OCI-LY1 (cell line): ENCODE measurements at regions not wholly inside any gene's neighbourhood (a gene's known extent, or its start where the extent isn't known, plus 50 kb on each side); places are given as distances from the start of the nearest gene placed in this dataset.

Experiments used
- H2AFZ ChIP-seq: fragments of 200-600 bp; sonication (generic), shearing (Covaris generic); 2 replicates; pipeline ENCODE4 v1.6.0; 2014; ENCODE audit warnings: antibody characterized with exemption, mild to moderate bottlenecking, low read length
- H3F3A ChIP-seq: fragments of 200-600 bp; sonication (generic), shearing (Covaris generic); 2 replicates; pipeline ENCODE4 v1.6.0; 2014; ENCODE audit warnings: mild to moderate bottlenecking, antibody characterized with exemption, low read length, moderate library complexity; ENCODE audit not compliant: insufficient read depth
- H3K27ac ChIP-seq: fragments of 200-600 bp; sonication (generic); 2 replicates; pipeline ENCODE4 v1.5.1; 2014; ENCODE audit warnings: low read length, mixed run types, mild to moderate bottlenecking, low read depth; ENCODE audit not compliant: poor library complexity, severe bottlenecking
- H3K27me3 ChIP-seq: fragments of 200-600 bp; sonication (generic); 2 replicates; pipeline ENCODE4 v1.6.0; 2014; ENCODE audit warnings: antibody characterized with exemption, mild to moderate bottlenecking, low read length, moderate library complexity; ENCODE audit not compliant: insufficient read depth
- H3K36me3 ChIP-seq: fragments of 200-600 bp; sonication (generic); 2 replicates; pipeline ENCODE4 v1.6.1; 2014; ENCODE audit warnings: mild to moderate bottlenecking, antibody characterized with exemption, low read length, moderate library complexity, mixed read lengths; ENCODE audit not compliant: insufficient read depth
- H3K4me1 ChIP-seq: fragments of 200-600 bp; sonication (generic); 2 replicates; pipeline ENCODE4 v1.5.1; 2014; ENCODE audit warnings: mild to moderate bottlenecking, low read length, moderate library complexity; ENCODE audit not compliant: insufficient read depth, severe bottlenecking
- H3K4me2 ChIP-seq: fragments of 200-600 bp; sonication (generic), shearing (Covaris generic); 2 replicates; pipeline ENCODE4 v1.6.1; 2014; ENCODE audit warnings: low read length
- H3K4me3 ChIP-seq: fragments of 200-600 bp; sonication (generic); 2 replicates; pipeline ENCODE4 v1.5.1; 2014; ENCODE audit warnings: low read length, low read depth, mild to moderate bottlenecking, mixed read lengths; ENCODE audit not compliant: poor library complexity, severe bottlenecking
- H3K79me2 ChIP-seq: fragments of 200-600 bp; shearing (Covaris generic); 2 replicates; pipeline ENCODE4 v1.6.1; 2016; ENCODE audit warnings: mixed run types, low read length, mixed read lengths; ENCODE audit not compliant: insufficient read depth
- H3K9ac ChIP-seq: fragments of 200-600 bp; sonication (generic), shearing (Covaris generic); 2 replicates; pipeline ENCODE4 v1.6.1; 2014; ENCODE audit warnings: mild to moderate bottlenecking, low read length, mixed read lengths
- H3K9me2 ChIP-seq: fragments of 200-600 bp; sonication (generic), shearing (Covaris generic); 2 replicates; pipeline ENCODE4 v1.6.1; 2014; ENCODE audit warnings: low read depth, mild to moderate bottlenecking, low read length, mixed read lengths
- H3K9me3 ChIP-seq: fragments of 200-600 bp; shearing (Covaris generic); 2 replicates; pipeline ENCODE4 v1.6.1; 2014; ENCODE audit warnings: low read length, mixed read lengths
- H4K20me1 ChIP-seq: fragments of 200-600 bp; sonication (generic), shearing (Covaris generic); 2 replicates; pipeline ENCODE4 v1.6.0; 2016; ENCODE audit warnings: mild to moderate bottlenecking, low read length; ENCODE audit not compliant: insufficient read depth
- CTCF ChIP-seq: fragments of 200-600 bp; sonication (generic), shearing (Covaris generic); IDR thresholded peaks from 2 replicates; pipeline ENCODE4 v1.5.1; 2017; ENCODE audit warnings: mild to moderate bottlenecking, antibody characterized with exemption, low read length, moderate library complexity, mixed read lengths
- EZH2 ChIP-seq: fragments of 200-600 bp; sonication (generic), shearing (Covaris generic); IDR thresholded peaks from 2 replicates; pipeline ENCODE4 v1.8.0; 2017; ENCODE audit warnings: borderline replicate concordance, mixed run types, mild to moderate bottlenecking, antibody characterized with exemption, low read length, moderate library complexity, mixed read lengths

- no peaks in the 10 kb centered on the region for H3K27me3 ChIP-seq
- TF ChIP-seq EZH2, result no peak
- no peak for TF ChIP-seq CTCF
- no peaks in the 10 kb centered on the region for H3K36me3 ChIP-seq
- no peak overlapping the region for H3K9ac ChIP-seq
- H3K4me2 ChIP-seq, result no peak overlapping the region
- H2AFZ ChIP-seq, result no peak overlapping the region
- H3K79me2 ChIP-seq, result no peaks in the 10 kb centered on the region
- H3F3A ChIP-seq, result no peaks in the 10 kb centered on the region
- H3K9me2 ChIP-seq, result no peaks in the 10 kb centered on the region
- H3K4me1 ChIP-seq, result no peaks in the 10 kb centered on the region
- no peak overlapping the region for H3K4me3 ChIP-seq
- H3K9me3 ChIP-seq, result peaks cover 5% of the 10 kb centered on the region; the same call in 1 of the 2 replicates
- H4K20me1 ChIP-seq, result no peaks in the 10 kb centered on the region
- no peak overlapping the region for H3K27ac ChIP-seq
Measured at GRCh38 chr7:40948239-40948638, 754.7 kb downstream of the INHBA start.

GRCh38 chr7:40947566-40947965 is 755.3 kb downstream of the INHBA start:
- Histone ChIP-seq H3K4me1 (no peaks in the 10 kb centered on the region), H3F3A (no peaks in the 10 kb centered on the region), H3K27ac (no peak overlapping the region), H3K27me3 (no peaks in the 10 kb centered on the region), H3K36me3 (no peaks in the 10 kb centered on the region), H2AFZ (no peak overlapping the region), H3K9me3 (peaks cover 5% of the 10 kb centered on the region; the same call in 1 of the 2 replicates), H4K20me1 (no peaks in the 10 kb centered on the region), H3K79me2 (no peaks in the 10 kb centered on the region), H3K9me2 (no peaks in the 10 kb centered on the region), H3K9ac (no peak overlapping the region), H3K4me3 (no peak overlapping the region), H3K4me2 (no peak overlapping the region)
- no peak for TF ChIP-seq EZH2
- TF ChIP-seq CTCF, result no peak

- H3K4me1 ChIP-seq, result no peaks in the 10 kb centered on the region
- H3K9ac ChIP-seq, result no peak overlapping the region
- no peaks in the 10 kb centered on the region for H3K79me2 ChIP-seq
- H3K36me3 ChIP-seq, result no peaks in the 10 kb centered on the region
- no peak overlapping the region for H3K4me3 ChIP-seq
- H3K9me2 ChIP-seq, result no peaks in the 10 kb centered on the region
- no peak overlapping the region for H3K27ac ChIP-seq
- H3K4me2 ChIP-seq, result no peak overlapping the region
- peaks cover 5% of the 10 kb centered on the region; the same call in 1 of the 2 replicates for H3K9me3 ChIP-seq
- no peaks in the 10 kb centered on the region for H3K27me3 ChIP-seq
- no peaks in the 10 kb centered on the region for H4K20me1 ChIP-seq
- no peak for TF ChIP-seq CTCF
- TF ChIP-seq EZH2, result no peak
- H3F3A ChIP-seq, result no peaks in the 10 kb centered on the region
- no peak overlapping the region for H2AFZ ChIP-seq
Measured at GRCh38 chr7:40946549-40946948, 756.3 kb downstream of the INHBA start.
